Fibroblast of skin of back (primary cell): ENCODE measurements at regions not wholly inside any gene's neighbourhood (a gene's known extent, or its start where the extent isn't known, plus 50 kb on each side); places are given as distances from the start of the nearest gene placed in this dataset.

ENCODE experiments used
- DNase-seq: peaks from one replicate; pipeline ENCODE4 v3.0.0-alpha.2; 2013

- no peak for DNase-seq
These were observed 159.7 kb downstream of the SERPINI1 start for GRCh38 chr3:167895178-167895577.

- no peak for DNase-seq
These were observed 156.7 kb downstream of the SERPINI1 start for GRCh38 chr3:167892205-167892604.

- DNase-seq = peak; percentile 33
These were observed 151.6 kb downstream of the SERPINI1 start for GRCh38 chr3:167887096-167887495.

GRCh38 chr3:167886690-167887089 is 151.2 kb downstream of the SERPINI1 start:
- no peak for DNase-seq

- no peak for DNase-seq
These were observed 149.8 kb downstream of the SERPINI1 start for GRCh38 chr3:167885277-167885676.

GRCh38 chr3:167884481-167884880 is 149.0 kb downstream of the SERPINI1 start:
- no peak for DNase-seq

- no peak for DNase-seq
These were observed 147.9 kb downstream of the SERPINI1 start for GRCh38 chr3:167883452-167883851.

GRCh38 chr3:167882057-167882667 is 146.6 kb downstream of the SERPINI1 start:
- DNase-seq = peak; percentile 50

GRCh38 chr3:167880183-167880582 is 144.7 kb downstream of the SERPINI1 start:
- no peak for DNase-seq

GRCh38 chr3:167876620-167877281 is 141.2 kb downstream of the SERPINI1 start:
- peak; percentile 78 for DNase-seq
